GM19397 (cell line): ENCODE measurements at regions not wholly inside any gene's neighbourhood (a gene's known extent, or its start where the extent isn't known, plus 50 kb on each side); places are given as distances from the start of the nearest gene placed in this dataset.
"Not testable (repeated sequence)": the region's sequence is repeated elsewhere in the genome, so short reads cannot be mapped to it uniquely, and the experiment has no call there.

Source experiments
- ATAC-seq: cut with Tn5 transposase; IDR thresholded peaks from one replicate; pipeline ENCODE4 v1.9.1; 2021; ENCODE audit warnings: mild to moderate bottlenecking, moderate library complexity; ENCODE audit not compliant: unreplicated experiment

- ATAC-seq, result no peak
Measured at GRCh38 chr2:84057917-84058560, 401.0 kb downstream of the SUCLG1 start.

- ATAC-seq, result no peak
Measured at GRCh38 chr2:84055816-84056215, 403.3 kb downstream of the SUCLG1 start.

GRCh38 chr2:84054577-84054976 is 404.5 kb downstream of the SUCLG1 start:
- ATAC-seq, result not testable (repeated sequence)

- ATAC-seq, result no peak
Measured at GRCh38 chr2:84052913-84053312, 406.2 kb downstream of the SUCLG1 start.

- ATAC-seq, result no peak
Measured at GRCh38 chr2:84052043-84052442, 407.0 kb downstream of the SUCLG1 start.

DNA sequence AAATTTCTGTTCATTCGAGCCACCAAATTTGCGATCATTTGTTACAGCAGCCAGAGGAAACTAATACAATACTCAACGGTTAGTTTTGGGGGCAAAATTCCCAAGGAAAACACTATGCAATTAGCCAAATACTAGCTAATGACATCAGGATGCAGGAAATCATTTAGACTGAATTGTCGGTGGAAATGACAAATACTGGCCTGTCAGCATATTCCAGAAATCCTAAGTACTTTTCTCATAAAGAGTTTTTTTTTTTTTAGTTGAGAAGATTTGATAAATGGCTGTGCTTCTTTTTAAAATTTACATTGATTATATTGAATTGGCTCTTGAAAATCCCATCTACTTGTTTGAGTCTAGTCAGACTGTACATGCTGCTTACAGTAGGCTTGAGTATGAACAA is 410.1 kb downstream of the SUCLG1 start:
- no peak for ATAC-seq

GRCh38 chr2:84041506-84041905 is 417.6 kb downstream of the SUCLG1 start:
- ATAC-seq, result no peak

- no peak for ATAC-seq
Measured at GRCh38 chr2:84040281-84040680, 418.8 kb downstream of the SUCLG1 start.

- no peak for ATAC-seq
Measured at GRCh38 chr2:84038866-84039265, 420.2 kb downstream of the SUCLG1 start.

DNA sequence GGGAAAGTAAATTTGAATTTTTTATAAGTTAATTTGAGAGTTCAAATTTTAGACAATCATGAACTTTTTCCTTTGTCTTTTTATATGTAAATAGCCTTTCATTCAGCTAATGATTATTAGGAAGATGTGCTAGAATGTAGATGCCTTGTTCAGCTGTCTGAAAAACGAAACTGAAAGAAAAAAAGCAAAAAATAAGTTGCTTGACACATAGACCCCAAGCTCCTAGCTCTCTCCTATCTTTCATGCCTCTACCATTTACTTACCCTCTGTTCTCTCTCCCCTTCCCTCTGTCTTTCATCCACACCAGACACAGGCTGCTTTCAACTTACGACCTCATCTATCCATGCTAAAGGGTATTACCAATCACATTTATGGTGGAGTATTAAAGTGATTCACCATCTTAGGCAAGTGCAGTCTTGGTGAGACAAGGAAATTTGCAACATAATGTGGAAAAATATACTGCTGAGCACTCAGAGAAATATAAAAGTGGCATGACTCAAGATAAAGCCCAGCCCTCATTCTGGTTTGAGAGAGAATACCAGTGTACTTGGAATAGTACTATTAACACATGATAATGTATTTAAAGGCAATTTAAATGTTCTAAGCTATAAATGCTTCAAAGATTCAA is 425.6 kb downstream of the SUCLG1 start:
- no peak for ATAC-seq

- ATAC-seq, result no peak
Measured at GRCh38 chr2:84031312-84032050, 427.6 kb downstream of the SUCLG1 start.

DNA sequence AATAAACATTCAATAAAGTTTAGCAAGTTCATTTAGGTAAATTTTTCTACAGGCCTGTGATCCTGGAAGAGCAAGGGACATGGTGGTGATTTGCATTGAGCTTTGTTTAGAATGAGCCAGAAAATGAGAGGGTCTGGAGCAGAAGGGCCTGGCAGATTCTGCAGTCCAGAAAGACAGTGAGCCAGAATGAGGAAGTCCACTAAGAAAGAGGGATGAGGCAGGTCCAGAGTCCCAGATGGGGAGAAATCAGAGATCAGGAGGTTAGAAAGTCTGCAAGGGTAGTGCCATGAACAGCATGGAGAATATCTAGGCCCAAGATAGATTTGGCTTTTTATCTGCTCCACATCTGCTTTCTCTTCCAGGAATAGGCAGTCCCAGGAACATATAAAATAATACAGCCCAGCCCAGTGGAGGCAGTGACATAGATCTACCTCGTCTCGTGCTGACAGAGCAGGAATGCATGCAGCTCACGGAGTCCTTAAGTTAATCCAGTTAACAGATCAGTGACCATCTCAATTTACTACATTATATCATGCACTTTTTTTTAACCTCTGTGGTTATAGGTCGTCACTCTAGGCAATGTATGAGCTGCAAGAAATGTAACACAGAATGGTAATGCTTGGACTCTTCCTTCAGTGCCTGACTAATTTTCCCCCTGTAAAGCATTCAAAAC is 429.0 kb downstream of the SUCLG1 start:
- ATAC-seq, result no peak

DNA sequence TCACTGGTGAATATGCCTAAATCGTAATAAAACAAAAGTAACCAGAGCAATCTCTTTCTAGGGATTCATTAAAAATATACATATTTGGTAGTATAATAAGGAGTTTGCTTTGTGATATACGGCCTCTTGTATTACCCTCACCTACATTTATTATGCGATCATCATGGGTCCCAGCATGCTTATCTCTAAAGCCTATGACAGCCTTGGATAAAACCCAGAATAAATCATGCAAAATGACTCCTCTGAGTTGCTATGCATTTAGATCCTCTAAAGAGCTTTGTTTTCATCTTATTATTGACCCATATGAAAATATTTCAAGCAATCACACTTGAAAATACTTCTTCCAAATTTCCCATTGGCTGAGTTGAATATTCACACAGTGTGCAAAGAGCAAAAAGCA is 432.3 kb downstream of the SUCLG1 start:
- ATAC-seq, result no peak

- no peak for ATAC-seq
Measured at GRCh38 chr2:84022810-84023431, 436.2 kb downstream of the SUCLG1 start.

- no peak for ATAC-seq
Measured at GRCh38 chr2:84017010-84017409, 442.1 kb downstream of the SUCLG1 start.

GRCh38 chr2:84016183-84016582 is 442.9 kb downstream of the SUCLG1 start:
- ATAC-seq, result no peak

DNA sequence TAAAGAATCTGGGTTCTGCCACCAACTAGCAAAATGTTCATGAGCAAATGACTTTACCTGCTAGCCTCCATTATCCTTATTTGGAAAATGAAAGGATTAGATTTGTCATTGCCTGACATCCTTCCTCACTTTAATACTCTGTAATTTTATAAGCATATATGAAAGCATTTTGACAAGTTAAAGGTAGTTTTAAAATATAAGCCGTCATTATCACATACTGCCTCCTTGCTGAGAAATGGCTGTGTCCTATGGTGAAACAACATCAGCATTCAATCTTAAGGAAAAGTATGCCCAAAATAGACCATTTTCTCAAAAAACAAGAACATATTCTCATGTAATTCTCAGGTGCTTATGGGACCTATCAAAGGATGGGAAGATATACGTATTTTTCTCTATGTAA is 461.2 kb downstream of the SUCLG1 start:
- ATAC-seq, result no peak

DNA sequence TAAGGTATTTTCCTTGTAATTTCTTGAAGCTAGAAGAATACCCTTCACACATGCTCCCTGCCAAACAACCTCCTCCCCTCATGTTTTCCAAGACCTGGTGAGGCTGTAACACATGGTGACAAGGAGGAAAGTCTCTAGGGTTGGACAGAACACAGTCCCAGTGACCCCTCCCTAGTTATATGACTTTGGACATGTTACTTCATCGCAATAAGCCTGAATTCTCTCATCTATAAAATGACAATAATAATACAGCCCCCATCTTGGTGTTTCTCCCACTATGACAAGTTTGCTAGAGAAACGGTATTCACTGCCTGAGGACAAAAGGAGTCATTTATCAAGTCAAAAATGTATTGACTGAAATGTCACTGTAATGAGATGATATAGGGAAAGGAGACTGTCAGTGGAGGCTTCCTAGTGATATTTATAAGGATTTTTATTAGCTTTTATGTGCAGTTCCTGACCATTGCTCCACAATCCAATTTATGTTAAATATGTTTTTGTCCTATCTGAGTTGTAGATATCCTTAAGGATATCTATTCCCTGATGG is 464.4 kb downstream of the SUCLG1 start:
- no peak for ATAC-seq

DNA sequence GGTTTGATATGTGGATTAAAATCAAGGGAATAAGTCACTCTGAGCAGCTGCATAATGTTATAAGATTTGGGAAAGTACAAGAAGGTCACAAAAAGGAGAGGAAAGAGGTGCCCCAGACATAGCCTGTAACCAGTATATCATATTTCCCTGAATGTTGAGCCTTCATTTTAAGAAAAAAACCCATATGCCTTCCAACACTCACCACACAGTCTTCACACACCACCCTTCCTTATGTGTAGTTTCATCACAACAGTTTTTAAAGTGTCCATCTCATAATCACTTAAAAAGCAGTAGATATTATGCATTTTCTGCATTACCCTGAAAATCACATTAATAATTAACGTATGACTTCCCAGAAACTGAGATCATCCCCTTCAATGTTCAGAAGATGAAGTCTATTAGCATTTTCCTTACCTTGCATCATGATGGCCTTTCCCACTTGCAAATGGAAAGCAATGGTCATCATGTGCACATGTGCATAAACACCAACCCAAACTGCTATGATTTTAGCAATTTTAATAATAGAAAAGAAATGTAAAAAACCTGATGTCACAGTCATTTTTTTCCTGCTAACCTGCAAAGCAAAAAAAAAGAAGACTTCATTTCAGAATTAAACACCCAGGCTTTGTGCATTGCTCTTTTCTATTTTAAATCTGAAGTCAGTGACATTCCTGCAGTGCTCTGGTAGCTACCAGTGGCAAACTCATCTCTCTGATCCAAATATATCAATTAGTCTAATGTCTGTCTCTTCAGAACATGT is 465.0 kb downstream of the SUCLG1 start:
- no peak for ATAC-seq

GRCh38 chr2:83991992-83992391 is 467.1 kb downstream of the SUCLG1 start:
- no peak for ATAC-seq
